GM12873 (cell line): ENCODE measurements at regions not wholly inside any gene's neighbourhood (a gene's known extent, or its start where the extent isn't known, plus 50 kb on each side); places are given as distances from the start of the nearest gene placed in this dataset.

Experiments
- CTCF ChIP-seq: IDR thresholded peaks from 2 replicates; pipeline ENCODE4 v1.5.1; 2012; ENCODE audit warnings: low read depth, mild to moderate bottlenecking, moderate library complexity, low read length, control low read depth; ENCODE audit not compliant: insufficient read depth; ENCODE audit errors: missing control alignments

- no peak for TF ChIP-seq CTCF
Observed at GRCh38 chr2:13102397-13103063, 385.8 kb downstream of the TRIB2 start.

GRCh38 chr2:13103151-13103550, 386.4 kb downstream of the TRIB2 start:
- TF ChIP-seq CTCF, result no peak

GRCh38 chr2:13103778-13104493, 387.2 kb downstream of the TRIB2 start:
- TF ChIP-seq CTCF, result no peak

- no peak for TF ChIP-seq CTCF
Observed at GRCh38 chr2:13104723-13105122, 388.0 kb downstream of the TRIB2 start.

- no peak for TF ChIP-seq CTCF
Observed at GRCh38 chr2:13106302-13106701, 389.6 kb downstream of the TRIB2 start.

GRCh38 chr2:13109516-13109915, 392.8 kb downstream of the TRIB2 start:
- no peak for TF ChIP-seq CTCF

GRCh38 chr2:13110825-13111224, 394.1 kb downstream of the TRIB2 start:
- TF ChIP-seq CTCF, result no peak
